GM19099 (cell line): ENCODE measurements at regions not wholly inside any gene's neighbourhood (a gene's known extent, or its start where the extent isn't known, plus 50 kb on each side); places are given as distances from the start of the nearest gene placed in this dataset.

ENCODE experiments used
- POLR2A ChIP-seq: IDR thresholded peaks from 3 replicates; pipeline ENCODE4 v1.6.1; 2011; ENCODE audit warnings: low read depth; ENCODE audit not compliant: insufficient read length; ENCODE audit errors: extremely low read depth

- no peak for TF ChIP-seq POLR2A
Observed at GRCh38 chr2:8534729-8535468, 147.0 kb upstream of the ID2 start.

GRCh38 chr2:8535469-8535795 is 146.4 kb upstream of the ID2 start:
- no peak for TF ChIP-seq POLR2A

GRCh38 chr2:8535821-8536685 is 145.8 kb upstream of the ID2 start:
- no peak for TF ChIP-seq POLR2A

GRCh38 chr2:8536686-8537561 is 144.9 kb upstream of the ID2 start:
- TF ChIP-seq POLR2A = no peak

- no peak for TF ChIP-seq POLR2A
Observed at GRCh38 chr2:8537562-8538155, 144.2 kb upstream of the ID2 start.

- no peak for TF ChIP-seq POLR2A
Observed at GRCh38 chr2:8538531-8538930, 143.3 kb upstream of the ID2 start.

- no peak for TF ChIP-seq POLR2A
Observed at GRCh38 chr2:8538931-8539621, 142.8 kb upstream of the ID2 start.

GRCh38 chr2:8539743-8540551 is 141.9 kb upstream of the ID2 start:
- no peak for TF ChIP-seq POLR2A

GRCh38 chr2:8540552-8541055 is 141.3 kb upstream of the ID2 start:
- TF ChIP-seq POLR2A = no peak

- no peak for TF ChIP-seq POLR2A
Observed at GRCh38 chr2:8541223-8541622, 140.6 kb upstream of the ID2 start.

GRCh38 chr2:8541636-8542035 is 140.2 kb upstream of the ID2 start:
- no peak for TF ChIP-seq POLR2A

GRCh38 chr2:8542381-8543059 is 139.3 kb upstream of the ID2 start:
- TF ChIP-seq POLR2A = no peak

- no peak for TF ChIP-seq POLR2A
Observed at GRCh38 chr2:8543060-8543382, 138.8 kb upstream of the ID2 start.
